Fibroblast of mammary gland (primary cell): ENCODE measurements at regions not wholly inside any gene's neighbourhood (a gene's known extent, or its start where the extent isn't known, plus 50 kb on each side); places are given as distances from the start of the nearest gene placed in this dataset.

Experiments
- DNase-seq: peaks from one replicate; pipeline ENCODE4 v3.0.0-alpha.2; 2010; ENCODE audit warnings: low read depth
- H3K4me3 ChIP-seq: 2 replicates; pipeline ENCODE4 v1.5.1; 2011; ENCODE audit warnings: low read depth, mild to moderate bottlenecking, low read length, moderate library complexity; ENCODE audit not compliant: control insufficient read depth
- CTCF ChIP-seq: conservative IDR thresholded peaks from 2 replicates; pipeline ENCODE4 v1.5.1; 2011; ENCODE audit warnings: low read depth, low read length, inconsistent platforms; ENCODE audit not compliant: control insufficient read depth, insufficient read depth

- no peak for DNase-seq
- H3K4me3 ChIP-seq, result no peak overlapping the region
- no peak for TF ChIP-seq CTCF
These were observed 129.0 kb upstream of the RUNX1 start for GRCh38 chr21:35178098-35178497.

- no peak for TF ChIP-seq CTCF
- H3K4me3 ChIP-seq, result no peak overlapping the region
- no peak for DNase-seq
These were observed 123.1 kb upstream of the RUNX1 start for GRCh38 chr21:35172231-35172630.

GRCh38 chr21:35171385-35171784 lies 122.3 kb upstream of the RUNX1 start:
- H3K4me3 ChIP-seq, result no peak overlapping the region
- no peak for DNase-seq
- TF ChIP-seq CTCF, result no peak

GRCh38 chr21:35170818-35171217 lies 121.7 kb upstream of the RUNX1 start:
- DNase-seq, result no peak
- no peak for TF ChIP-seq CTCF
- H3K4me3 ChIP-seq, result no peak overlapping the region

- TF ChIP-seq CTCF, result no peak
- no peak for DNase-seq
- H3K4me3 ChIP-seq, result no peak overlapping the region
These were observed 121.1 kb upstream of the RUNX1 start for GRCh38 chr21:35170244-35170643.

- no peak overlapping the region for H3K4me3 ChIP-seq
- no peak for TF ChIP-seq CTCF
- no peak for DNase-seq
These were observed 120.5 kb upstream of the RUNX1 start for GRCh38 chr21:35169574-35169973.

GRCh38 chr21:35168735-35169134 lies 119.6 kb upstream of the RUNX1 start:
- H3K4me3 ChIP-seq, result no peak overlapping the region
- no peak for DNase-seq
- TF ChIP-seq CTCF, result no peak
